NT2/D1 (cell line): ENCODE measurements at regions not wholly inside any gene's neighbourhood (a gene's known extent, or its start where the extent isn't known, plus 50 kb on each side); places are given as distances from the start of the nearest gene placed in this dataset.

Experiments
- YY1 ChIP-seq: IDR thresholded peaks from 2 replicates; pipeline ENCODE4 v1.6.1; 2011; ENCODE audit not compliant: insufficient read length, insufficient read depth
- ZNF274 ChIP-seq: IDR thresholded peaks from 2 replicates; pipeline ENCODE4 v1.6.1; 2011; ENCODE audit warnings: mild to moderate bottlenecking, low read depth, low read length

- no peak for TF ChIP-seq YY1
- TF ChIP-seq ZNF274: no peak
Measured at GRCh38 chrX:151814767-151815166, 80.2 kb downstream of the CNGA2 start.
